ENCODE measurements at regions not wholly inside any gene's neighbourhood (a gene's known extent, or its start where the extent isn't known, plus 50 kb on each side); places are given as distances from the start of the nearest gene placed in this dataset.

DNA sequence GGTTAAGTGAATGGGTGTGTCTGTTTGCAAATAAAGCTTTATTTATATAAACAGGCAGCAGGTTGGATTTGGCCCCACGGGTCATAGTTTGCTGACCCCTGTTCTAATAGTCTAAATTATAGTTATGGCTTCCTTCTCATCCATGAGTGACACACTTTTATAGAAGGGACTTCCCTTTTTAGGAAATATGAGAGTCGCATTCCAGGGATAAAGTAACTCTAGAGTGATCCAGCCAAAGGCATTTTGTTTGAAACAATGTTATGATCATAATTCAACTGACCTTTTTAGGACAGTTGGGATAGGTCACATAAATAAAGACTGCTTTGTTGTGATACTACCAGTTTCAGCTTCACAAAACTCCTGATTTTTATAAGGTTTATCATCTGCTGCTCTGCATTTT is 87.9 kb downstream of the ALX1 start (continued):
- TF ChIP-seq, protein P1, sequence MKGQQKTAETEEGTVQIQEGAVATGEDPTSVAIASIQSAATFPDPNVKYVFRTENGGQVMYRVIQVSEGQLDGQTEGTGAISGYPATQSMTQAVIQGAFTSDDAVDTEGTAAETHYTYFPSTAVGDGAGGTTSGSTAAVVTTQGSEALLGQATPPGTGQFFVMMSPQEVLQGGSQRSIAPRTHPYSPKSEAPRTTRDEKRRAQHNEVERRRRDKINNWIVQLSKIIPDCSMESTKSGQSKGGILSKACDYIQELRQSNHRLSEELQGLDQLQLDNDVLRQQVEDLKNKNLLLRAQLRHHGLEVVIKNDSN (CRISPR knock-in tag; IDR thresholded peaks at IDR 0.05) = no peak
- TF ChIP-seq NONO (IDR thresholded peaks at IDR 0.05; ENCODE audit: low read depth in 2 of 2, low read length in 1 of 2) (no peak), ZNF507 (tag; conservative IDR thresholded peaks at IDR 0.05) (no peak)
- TF ChIP-seq, protein P2, sequence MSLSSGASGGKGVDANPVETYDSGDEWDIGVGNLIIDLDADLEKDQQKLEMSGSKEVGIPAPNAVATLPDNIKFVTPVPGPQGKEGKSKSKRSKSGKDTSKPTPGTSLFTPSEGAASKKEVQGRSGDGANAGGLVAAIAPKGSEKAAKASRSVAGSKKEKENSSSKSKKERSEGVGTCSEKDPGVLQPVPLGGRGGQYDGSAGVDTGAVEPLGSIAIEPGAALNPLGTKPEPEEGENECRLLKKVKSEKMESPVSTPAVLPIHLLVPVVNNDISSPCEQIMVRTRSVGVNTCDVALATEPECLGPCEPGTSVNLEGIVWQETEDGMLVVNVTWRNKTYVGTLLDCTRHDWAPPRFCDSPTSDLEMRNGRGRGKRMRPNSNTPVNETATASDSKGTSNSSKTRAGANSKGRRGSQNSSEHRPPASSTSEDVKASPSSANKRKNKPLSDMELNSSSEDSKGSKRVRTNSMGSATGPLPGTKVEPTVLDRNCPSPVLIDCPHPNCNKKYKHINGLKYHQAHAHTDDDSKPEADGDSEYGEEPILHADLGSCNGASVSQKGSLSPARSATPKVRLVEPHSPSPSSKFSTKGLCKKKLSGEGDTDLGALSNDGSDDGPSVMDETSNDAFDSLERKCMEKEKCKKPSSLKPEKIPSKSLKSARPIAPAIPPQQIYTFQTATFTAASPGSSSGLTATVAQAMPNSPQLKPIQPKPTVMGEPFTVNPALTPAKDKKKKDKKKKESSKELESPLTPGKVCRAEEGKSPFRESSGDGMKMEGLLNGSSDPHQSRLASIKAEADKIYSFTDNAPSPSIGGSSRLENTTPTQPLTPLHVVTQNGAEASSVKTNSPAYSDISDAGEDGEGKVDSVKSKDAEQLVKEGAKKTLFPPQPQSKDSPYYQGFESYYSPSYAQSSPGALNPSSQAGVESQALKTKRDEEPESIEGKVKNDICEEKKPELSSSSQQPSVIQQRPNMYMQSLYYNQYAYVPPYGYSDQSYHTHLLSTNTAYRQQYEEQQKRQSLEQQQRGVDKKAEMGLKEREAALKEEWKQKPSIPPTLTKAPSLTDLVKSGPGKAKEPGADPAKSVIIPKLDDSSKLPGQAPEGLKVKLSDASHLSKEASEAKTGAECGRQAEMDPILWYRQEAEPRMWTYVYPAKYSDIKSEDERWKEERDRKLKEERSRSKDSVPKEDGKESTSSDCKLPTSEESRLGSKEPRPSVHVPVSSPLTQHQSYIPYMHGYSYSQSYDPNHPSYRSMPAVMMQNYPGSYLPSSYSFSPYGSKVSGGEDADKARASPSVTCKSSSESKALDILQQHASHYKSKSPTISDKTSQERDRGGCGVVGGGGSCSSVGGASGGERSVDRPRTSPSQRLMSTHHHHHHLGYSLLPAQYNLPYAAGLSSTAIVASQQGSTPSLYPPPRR (CRISPR knock-in tag; IDR thresholded peaks at IDR 0.05; ENCODE audit: borderline replicate concordance) = no peak
- TF ChIP-seq, protein P3, sequence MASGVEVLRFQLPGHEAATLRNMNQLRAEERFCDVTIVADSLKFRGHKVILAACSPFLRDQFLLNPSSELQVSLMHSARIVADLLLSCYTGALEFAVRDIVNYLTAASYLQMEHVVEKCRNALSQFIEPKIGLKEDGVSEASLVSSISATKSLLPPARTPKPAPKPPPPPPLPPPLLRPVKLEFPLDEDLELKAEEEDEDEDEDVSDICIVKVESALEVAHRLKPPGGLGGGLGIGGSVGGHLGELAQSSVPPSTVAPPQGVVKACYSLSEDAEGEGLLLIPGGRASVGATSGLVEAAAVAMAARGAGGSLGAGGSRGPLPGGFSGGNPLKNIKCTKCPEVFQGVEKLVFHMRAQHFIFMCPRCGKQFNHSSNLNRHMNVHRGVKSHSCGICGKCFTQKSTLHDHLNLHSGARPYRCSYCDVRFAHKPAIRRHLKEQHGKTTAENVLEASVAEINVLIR (CRISPR knock-in tag; IDR thresholded peaks at IDR 0.05) = no peak

Measured in K562 (cell line).